Spinal cord (tissue), 9 donors: ENCODE measurements at regions not wholly inside any gene's neighbourhood (a gene's known extent, or its start where the extent isn't known, plus 50 kb on each side); places are given as distances from the start of the nearest gene placed in this dataset.
"Not testable (repeated sequence)": the region's sequence is repeated elsewhere in the genome, so short reads cannot be mapped to it uniquely, and the experiment has no call there.

Experiments used
- DNase-seq, 6 donors: peaks; one replicate each; pipeline versions ENCODE4 v3.0.0 to v3.0.0-alpha.2; 2013 to 2015; ENCODE audit warnings: low spot score in 6 of 6, low read depth in 4 of 6
- H3K27ac ChIP-seq: one replicate; pipeline ENCODE4 v1.5.1; 2013; ENCODE audit warnings: low read depth, low read length, control low read depth
- H3K27me3 ChIP-seq: one replicate; pipeline ENCODE4 v1.6.1; 2013; ENCODE audit warnings: low read length; ENCODE audit not compliant: control insufficient read depth, insufficient read depth
- H3K36me3 ChIP-seq: one replicate; pipeline ENCODE4 v1.6.1; 2013; ENCODE audit warnings: low read length; ENCODE audit not compliant: control insufficient read depth, insufficient read depth
- H3K4me1 ChIP-seq: one replicate; pipeline ENCODE4 v1.6.1; 2013; ENCODE audit warnings: low read length; ENCODE audit not compliant: control insufficient read depth, insufficient read depth
- H3K4me3 ChIP-seq: one replicate; pipeline ENCODE4 v1.5.1; 2013; ENCODE audit warnings: low read depth, low read length, control low read depth
- H3K9me3 ChIP-seq: one replicate; pipeline ENCODE4 v1.6.1; 2013; ENCODE audit warnings: low read length; ENCODE audit not compliant: control insufficient read depth, insufficient read depth
- WGBS: methylation state at CpG from one replicate; pipeline ENCODE4 v1.1.5; 2013; ENCODE audit warnings: missing lambda C conversion rate; ENCODE audit not compliant: insufficient coverage; 5-methylcytosine and 5-hydroxymethylcytosine counted together
- donor health status: healthy.

GRCh38 chr14:106344791-106345479 lies 818.6 kb downstream of the TMEM121 start:
- not testable (repeated sequence) for H3K4me1 ChIP-seq, H3K36me3 ChIP-seq, H3K27ac ChIP-seq, H3K27me3 ChIP-seq, H3K4me3 ChIP-seq, DNase-seq, H3K9me3 ChIP-seq
- WGBS, result 83% methylated on average over 1 of the region's 5 CpGs

DNA sequence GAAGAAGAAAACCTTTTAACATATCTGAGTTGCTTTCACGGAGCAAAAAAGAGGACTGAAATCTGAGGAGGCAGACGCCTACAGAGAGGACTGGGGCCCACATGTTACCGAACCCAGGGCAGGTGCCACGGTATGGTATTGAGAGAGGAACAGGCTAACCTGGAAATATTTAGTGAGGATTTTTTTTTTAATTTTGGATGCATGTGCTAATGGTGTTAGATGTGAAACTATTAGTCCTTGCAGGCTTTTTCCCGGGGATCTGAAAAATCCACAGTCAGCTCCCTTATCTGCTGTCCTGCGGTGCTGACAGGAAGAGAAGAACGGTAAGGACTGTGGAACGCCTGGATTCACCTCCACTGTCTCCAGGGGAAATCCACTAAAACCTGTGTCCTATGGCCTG lies 819.7 kb downstream of the TMEM121 start:
- WGBS, result 69% methylated on average over 6 of the region's 8 CpGs
- H3K4me3 ChIP-seq, result no peak overlapping the region
- no peaks in the 10 kb centered on the region for H3K4me1 ChIP-seq
- no peak overlapping the region for H3K27ac ChIP-seq
- no peaks in the 10 kb centered on the region for H3K36me3 ChIP-seq
- no peak for DNase-seq
- H3K27me3 ChIP-seq, result no peaks in the 10 kb centered on the region
- H3K9me3 ChIP-seq, result no peaks in the 10 kb centered on the region

DNA sequence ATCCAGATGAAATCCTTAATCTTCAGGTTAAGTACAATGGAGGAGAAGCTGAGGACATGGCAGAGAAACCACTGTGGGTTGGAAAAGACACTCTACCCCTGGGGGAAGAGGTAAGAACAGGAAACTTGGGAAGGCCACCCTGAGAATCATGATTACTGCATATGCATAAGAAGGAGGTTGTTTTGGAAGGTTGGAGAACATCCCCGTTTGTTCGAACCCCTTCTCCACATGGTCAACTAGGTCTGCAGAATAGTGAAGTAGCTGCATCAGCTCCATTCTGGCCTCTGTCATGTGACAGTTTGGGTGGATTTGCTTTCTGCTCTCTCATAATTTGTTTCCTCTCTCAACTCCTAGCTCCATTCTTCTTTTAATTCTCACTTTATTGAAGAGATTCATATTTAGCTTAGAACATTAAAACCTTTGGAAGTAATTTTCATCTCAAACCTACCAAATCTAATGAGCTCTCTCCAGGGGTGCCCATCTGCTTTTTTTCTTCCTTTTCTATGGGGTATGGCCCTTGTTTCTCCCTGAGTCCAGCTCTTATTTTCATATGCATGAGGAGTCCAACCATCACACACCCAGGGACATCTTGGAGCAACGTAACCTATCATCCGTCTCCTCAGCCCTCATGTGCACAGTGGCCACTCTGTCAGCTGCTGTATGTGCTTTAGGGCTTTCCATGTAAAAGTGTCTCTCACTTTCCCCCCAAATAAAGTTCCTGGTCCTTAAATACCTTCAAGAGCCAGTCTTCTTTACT lies 820.3 kb downstream of the TMEM121 start:
- no CpG with 5 or more reads among the region's 4 CpGs for WGBS
- H3K9me3 ChIP-seq, result no peaks in the 10 kb centered on the region
- no peaks in the 10 kb centered on the region for H3K27me3 ChIP-seq
- H3K36me3 ChIP-seq, result no peaks in the 10 kb centered on the region
- no peak for DNase-seq
- H3K27ac ChIP-seq, result no peak overlapping the region
- no peak overlapping the region for H3K4me3 ChIP-seq
- H3K4me1 ChIP-seq, result no peaks in the 10 kb centered on the region

DNA sequence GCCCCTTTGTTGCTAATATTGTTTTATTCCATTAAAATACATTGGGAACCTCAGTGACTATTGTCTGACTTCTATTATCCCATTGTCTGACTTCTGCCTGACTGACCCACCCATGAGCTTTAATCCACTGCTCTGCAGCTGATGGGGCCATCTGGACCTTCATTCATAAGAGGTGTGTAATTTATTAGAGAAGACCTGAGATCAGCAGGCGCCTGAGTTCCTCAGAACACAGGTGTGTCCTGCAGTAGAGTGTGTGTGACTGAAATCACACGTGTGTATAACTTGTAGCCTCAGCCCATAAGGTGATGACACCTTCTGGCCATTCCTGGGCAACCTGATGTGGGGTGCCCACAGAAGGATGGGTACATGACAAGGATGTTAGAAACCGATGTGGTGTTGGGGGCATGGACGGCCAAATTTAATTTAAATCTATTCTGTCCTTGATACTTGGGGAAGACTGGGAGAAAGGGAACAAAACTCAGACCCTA lies 821.0 kb downstream of the TMEM121 start:
- no peak for DNase-seq
- WGBS, result 43% methylated on average over 3 of the region's 4 CpGs
- Histone ChIP-seq H3K4me1 (no peaks in the 10 kb centered on the region), H3K4me3 (no peak overlapping the region), H3K27me3 (no peaks in the 10 kb centered on the region), H3K9me3 (no peaks in the 10 kb centered on the region), H3K36me3 (no peaks in the 10 kb centered on the region), H3K27ac (no peak overlapping the region)

DNA sequence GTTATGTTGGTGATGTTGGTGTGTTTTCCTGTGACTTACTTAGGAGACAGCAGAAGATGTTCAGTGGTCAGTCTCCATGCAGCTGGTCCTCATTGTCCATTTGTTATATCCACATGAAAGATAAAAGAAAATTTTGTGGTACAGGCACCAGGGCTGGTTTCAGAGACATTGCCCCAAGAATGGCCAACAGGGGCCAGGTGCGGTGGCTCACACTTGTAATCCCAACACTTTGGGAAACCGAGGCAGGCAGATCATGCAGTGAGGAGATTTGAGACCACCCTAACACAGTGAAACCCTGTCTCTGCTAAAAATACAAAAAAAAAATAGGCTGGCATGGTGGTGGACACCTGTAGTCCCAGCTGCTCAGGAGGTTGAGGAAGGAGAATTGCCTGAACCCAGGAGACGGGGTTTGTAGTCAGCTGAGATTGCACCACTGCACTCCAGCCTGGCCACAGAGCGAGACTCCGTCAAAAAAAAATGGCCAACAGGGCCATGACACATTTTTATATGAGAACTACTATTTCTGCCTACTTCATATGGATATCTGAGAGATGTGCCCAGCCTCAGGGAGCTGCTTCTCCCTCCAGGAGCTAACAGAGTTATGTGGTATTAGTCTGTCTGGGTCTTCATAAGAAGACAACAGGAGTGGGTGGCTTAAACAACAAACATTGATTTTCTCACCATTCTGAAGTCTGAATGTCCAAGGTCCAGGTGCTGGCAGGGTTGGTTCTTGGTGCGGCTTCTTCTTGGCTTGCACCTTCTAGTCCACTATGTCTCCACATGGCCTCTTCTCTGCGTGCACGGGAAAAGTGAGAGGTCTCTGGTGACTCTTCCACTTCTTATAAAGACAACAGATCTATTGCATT lies 821.7 kb downstream of the TMEM121 start:
- Histone ChIP-seq H3K9me3 (no peaks in the 10 kb centered on the region), H3K4me1 (no peaks in the 10 kb centered on the region), H3K27me3 (no peaks in the 10 kb centered on the region), H3K36me3 (no peaks in the 10 kb centered on the region), H3K27ac (no peak overlapping the region), H3K4me3 (no peak overlapping the region)
- DNase-seq, result no peak
- 64% methylated on average over 4 of the region's 8 CpGs for WGBS

DNA sequence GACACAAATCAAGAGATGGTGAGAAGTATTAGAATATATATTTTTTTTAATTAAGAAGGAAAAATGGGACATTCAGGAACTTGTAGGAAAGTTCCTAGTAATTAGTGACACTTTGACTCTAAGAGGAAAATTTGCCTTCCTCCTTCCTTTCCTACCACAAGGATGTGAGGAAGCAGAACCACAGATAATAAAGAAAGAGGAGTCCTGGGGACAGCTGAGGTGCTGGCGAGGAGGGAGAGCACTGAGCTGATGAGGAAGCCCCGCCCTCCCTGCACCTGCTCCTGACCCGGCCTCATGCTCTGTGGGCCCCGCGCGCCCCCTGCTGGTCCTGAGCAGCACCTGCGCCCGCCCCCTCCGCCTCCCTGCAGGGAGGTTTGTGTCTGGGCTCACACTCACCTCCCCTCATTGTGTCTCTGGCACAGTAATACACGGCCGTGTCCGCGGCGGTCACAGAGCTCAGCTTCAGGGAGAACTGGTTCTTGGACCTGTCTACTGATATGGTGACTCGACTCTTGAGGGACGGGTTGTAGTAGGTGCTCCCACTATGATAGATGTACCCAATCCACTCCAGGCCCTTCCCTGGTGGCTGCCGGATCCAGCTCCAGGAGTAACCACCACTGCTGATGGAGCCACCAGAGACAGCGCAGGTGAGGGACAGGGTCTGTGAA lies 822.6 kb downstream of the TMEM121 start:
- DNase-seq, H3K9me3 ChIP-seq, H3K4me1 ChIP-seq, H3K4me3 ChIP-seq, H3K27me3 ChIP-seq, H3K27ac ChIP-seq, H3K36me3 ChIP-seq: not testable (repeated sequence)
- 42% methylated on average over 3 of the region's 18 CpGs for WGBS

- H3K4me1 ChIP-seq, H3K9me3 ChIP-seq, H3K27me3 ChIP-seq, H3K27ac ChIP-seq, H3K4me3 ChIP-seq, H3K36me3 ChIP-seq, DNase-seq: not testable (repeated sequence)
- no CpG with 5 or more reads among the region's 7 CpGs for WGBS
Measured at GRCh38 chr14:106349678-106350457, 823.5 kb downstream of the TMEM121 start.

- H3K27ac ChIP-seq, H3K4me1 ChIP-seq, H3K4me3 ChIP-seq, H3K27me3 ChIP-seq, H3K36me3 ChIP-seq, H3K9me3 ChIP-seq, DNase-seq: not testable (repeated sequence)
- 32% methylated on average over 4 of the region's 8 CpGs for WGBS
Measured at GRCh38 chr14:106355007-106355791, 828.8 kb downstream of the TMEM121 start.
